ENCODE measurements at regions not wholly inside any gene's neighbourhood (a gene's known extent, or its start where the extent isn't known, plus 50 kb on each side); places are given as distances from the start of the nearest gene placed in this dataset.

DNA sequence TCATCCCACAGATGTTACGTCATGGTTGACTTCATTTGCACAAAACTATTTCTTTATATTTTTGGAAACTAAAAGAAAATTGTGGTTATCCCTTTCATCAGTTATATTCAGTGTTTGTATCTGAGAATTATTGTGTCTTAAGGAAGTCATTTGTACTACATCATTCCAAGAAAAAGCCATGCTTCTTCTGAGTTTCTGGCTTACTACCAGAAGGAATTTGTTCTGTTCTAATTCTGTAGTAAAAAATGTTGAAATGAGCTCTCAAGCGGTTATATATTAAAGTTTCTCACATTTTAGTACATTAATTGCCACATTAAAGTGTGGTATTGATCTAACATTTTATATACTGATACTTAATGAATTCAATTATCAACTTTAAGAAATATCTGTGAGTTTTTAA is 1844.5 kb downstream of the PCDH7 start:
- no peak overlapping the region for H3K4me3 ChIP-seq (ENCODE audit: low read depth, low read length)
- TF ChIP-seq, protein P1, sequence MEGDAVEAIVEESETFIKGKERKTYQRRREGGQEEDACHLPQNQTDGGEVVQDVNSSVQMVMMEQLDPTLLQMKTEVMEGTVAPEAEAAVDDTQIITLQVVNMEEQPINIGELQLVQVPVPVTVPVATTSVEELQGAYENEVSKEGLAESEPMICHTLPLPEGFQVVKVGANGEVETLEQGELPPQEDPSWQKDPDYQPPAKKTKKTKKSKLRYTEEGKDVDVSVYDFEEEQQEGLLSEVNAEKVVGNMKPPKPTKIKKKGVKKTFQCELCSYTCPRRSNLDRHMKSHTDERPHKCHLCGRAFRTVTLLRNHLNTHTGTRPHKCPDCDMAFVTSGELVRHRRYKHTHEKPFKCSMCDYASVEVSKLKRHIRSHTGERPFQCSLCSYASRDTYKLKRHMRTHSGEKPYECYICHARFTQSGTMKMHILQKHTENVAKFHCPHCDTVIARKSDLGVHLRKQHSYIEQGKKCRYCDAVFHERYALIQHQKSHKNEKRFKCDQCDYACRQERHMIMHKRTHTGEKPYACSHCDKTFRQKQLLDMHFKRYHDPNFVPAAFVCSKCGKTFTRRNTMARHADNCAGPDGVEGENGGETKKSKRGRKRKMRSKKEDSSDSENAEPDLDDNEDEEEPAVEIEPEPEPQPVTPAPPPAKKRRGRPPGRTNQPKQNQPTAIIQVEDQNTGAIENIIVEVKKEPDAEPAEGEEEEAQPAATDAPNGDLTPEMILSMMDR (IDR thresholded peaks at IDR 0.05; ENCODE audit: borderline replicate concordance, insufficient read depth, low read depth, low read length), result no peak

GRCh38 chr4:32569861-32570260 is 1849.7 kb downstream of the PCDH7 start:
- TF ChIP-seq, protein P1 (IDR thresholded peaks at IDR 0.05; ENCODE audit: borderline replicate concordance, insufficient read depth, low read depth, low read length), result no peak
- H3K4me3 ChIP-seq (ENCODE audit: low read depth, low read length), result no peak overlapping the region

DNA sequence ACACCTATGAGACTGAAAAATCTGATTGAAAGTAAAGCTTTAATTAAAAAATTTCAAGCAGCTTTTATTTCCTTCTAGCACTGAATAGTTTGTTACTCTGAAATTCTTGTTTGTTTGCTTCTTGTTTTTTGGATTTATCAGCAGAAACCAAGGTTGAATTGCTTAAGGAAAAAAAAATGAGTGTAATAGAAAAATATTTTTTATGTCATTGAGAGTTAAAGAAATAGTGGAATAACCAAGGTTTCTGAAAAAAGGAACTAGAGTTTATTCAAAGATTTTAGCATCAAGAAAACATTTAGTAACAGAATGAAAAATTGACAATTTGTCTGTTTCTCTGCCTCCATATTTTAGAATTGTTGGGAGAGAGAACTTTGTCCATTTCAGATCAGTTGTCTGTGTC is 1852.2 kb downstream of the PCDH7 start:
- no peak overlapping the region for H3K4me3 ChIP-seq (ENCODE audit: low read depth, low read length)
- TF ChIP-seq, protein P1 (IDR thresholded peaks at IDR 0.05; ENCODE audit: borderline replicate concordance, insufficient read depth, low read depth, low read length), result no peak

GRCh38 chr4:32574803-32575202 is 1854.6 kb downstream of the PCDH7 start:
- no peak overlapping the region for H3K4me3 ChIP-seq (ENCODE audit: low read depth, low read length)
- TF ChIP-seq, protein P1 (IDR thresholded peaks at IDR 0.05; ENCODE audit: borderline replicate concordance, insufficient read depth, low read depth, low read length), result no peak

GRCh38 chr4:32589097-32589496 is 1868.9 kb downstream of the PCDH7 start:
- no peak overlapping the region for H3K4me3 ChIP-seq (ENCODE audit: low read depth, low read length)
- TF ChIP-seq, protein P1 (IDR thresholded peaks at IDR 0.05; ENCODE audit: borderline replicate concordance, insufficient read depth, low read depth, low read length), result no peak

DNA sequence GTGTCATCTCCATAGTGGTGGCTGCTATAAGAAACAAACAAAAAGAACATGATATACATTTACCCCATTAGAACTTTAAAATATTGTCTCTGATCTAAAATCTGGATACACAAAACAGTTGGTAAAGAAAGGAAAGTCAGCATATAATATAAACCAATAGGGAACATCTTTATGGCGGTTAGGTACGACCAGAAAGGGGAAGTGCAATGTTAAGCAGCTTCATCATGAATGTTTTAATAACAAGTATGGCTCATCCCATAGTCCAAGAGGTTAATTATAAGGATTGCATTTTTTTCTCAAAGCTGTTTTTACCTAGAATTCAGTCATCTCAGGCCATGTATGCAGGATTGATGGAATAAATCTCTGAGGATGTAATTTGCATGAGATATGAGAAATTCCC is 1869.7 kb downstream of the PCDH7 start:
- TF ChIP-seq, protein P1 (IDR thresholded peaks at IDR 0.05; ENCODE audit: borderline replicate concordance, insufficient read depth, low read depth, low read length), result no peak
- no peak overlapping the region for H3K4me3 ChIP-seq (ENCODE audit: low read depth, low read length)

DNA sequence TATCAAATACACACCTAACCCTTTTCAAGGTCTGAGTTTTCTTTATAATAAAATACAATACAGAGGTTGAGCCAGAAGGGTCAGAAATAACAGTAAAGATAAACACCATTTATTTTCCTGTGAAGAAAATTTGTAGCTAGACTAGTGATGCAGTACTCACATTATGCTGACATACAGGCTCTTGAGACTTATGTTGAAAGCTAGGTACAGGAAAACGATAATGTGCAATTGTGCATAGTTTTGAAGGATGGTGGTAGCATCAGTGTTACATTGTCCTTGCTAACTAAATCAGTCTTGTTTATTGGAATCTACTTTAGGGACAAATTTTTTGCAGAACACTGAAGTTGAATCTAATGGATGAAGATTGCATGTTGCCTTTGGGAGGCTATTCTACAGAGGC is 1877.2 kb downstream of the PCDH7 start:
- TF ChIP-seq, protein P1 (IDR thresholded peaks at IDR 0.05; ENCODE audit: borderline replicate concordance, insufficient read depth, low read depth, low read length), result no peak
- no peak overlapping the region for H3K4me3 ChIP-seq (ENCODE audit: low read depth, low read length)

Measured in GM12875 (cell line).